Muscle of back (tissue), 3 donors: ENCODE measurements at regions not wholly inside any gene's neighbourhood (a gene's known extent, or its start where the extent isn't known, plus 50 kb on each side); places are given as distances from the start of the nearest gene placed in this dataset.
"Not testable (repeated sequence)": the region's sequence is repeated elsewhere in the genome, so short reads cannot be mapped to it uniquely, and the experiment has no call there.

Experiments used
- DNase-seq, 3 donors: peaks; one replicate each; pipeline versions ENCODE4 v3.0.0 to v3.0.0-alpha.2; 2013

DNA sequence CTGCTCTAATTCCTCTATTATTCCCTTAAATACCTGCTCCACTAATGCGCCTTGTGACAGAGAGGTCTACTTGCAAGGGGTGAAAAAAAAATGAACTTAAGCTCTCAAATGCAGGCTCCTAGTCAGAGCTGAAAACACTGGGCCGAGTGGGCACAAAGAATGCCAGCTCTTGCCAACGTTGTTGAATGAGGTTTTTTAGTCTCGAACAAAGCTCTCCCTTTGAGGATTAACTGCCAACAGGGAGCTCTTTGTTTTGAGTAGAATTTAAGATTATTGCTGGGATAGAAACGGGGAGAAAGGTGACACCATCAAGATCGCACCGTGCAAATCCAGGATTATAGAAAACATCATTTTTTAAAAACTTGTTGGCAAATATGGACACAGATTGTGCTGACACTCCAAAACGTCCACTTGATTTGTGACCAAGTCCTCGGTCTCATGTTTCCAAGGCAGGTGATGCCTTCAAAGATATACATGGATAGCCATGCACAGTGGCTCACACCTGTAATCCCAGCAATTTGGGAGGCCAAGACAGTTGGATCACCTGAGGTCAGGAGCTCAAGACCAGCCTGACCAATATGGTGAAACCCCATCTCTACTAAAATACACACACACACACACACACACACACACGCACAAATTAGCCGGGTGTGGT is 163.2 kb downstream of the BMP7 start:
- no peak for DNase-seq

DNA sequence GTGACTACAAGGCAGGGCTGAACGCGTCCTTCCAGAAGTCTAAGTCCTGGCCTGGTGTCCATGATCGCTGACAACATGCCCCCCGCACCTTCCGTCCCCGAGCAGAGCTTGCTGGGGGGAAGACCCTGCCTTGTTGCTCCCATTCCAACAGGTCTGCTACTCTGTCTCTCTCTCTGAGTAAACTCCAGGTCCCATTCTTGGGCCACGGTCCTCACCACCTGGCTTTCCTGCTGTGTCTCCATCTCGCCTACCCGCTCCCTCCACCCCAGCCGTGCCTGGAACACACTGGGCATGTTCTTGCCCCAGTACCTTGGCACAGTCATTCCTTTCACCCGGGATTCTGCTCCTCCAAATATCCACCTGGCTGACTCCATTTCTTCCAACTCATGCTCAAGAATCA is 162.3 kb downstream of the BMP7 start:
- no peak for DNase-seq

DNA sequence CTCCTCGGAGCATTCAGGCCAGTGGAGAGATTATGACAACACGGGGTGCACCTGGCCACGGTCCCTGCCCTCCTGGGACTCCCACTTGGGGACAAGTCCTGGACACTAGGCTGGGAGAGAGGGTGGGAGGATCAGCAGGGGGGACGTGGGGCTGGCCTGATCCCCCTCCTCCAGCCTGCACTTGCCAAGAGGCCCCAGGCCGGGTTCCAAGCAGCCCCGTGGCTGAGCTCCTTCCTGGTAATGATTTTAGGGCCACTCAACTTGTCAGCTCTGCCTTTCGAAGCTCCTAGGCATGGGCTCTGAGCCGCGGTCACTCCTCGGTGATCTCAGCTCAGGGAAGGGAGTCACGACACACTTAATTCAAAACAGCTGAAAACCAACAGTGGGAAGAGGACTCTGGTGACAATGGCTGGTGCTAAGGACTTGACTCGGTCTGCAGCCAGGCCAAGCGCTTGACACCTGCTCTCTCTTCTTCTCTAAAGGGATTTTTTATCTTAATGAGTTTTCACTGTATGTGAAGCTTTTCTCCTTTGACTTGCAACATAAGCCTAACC is 161.7 kb downstream of the BMP7 start:
- no peak for DNase-seq

DNA sequence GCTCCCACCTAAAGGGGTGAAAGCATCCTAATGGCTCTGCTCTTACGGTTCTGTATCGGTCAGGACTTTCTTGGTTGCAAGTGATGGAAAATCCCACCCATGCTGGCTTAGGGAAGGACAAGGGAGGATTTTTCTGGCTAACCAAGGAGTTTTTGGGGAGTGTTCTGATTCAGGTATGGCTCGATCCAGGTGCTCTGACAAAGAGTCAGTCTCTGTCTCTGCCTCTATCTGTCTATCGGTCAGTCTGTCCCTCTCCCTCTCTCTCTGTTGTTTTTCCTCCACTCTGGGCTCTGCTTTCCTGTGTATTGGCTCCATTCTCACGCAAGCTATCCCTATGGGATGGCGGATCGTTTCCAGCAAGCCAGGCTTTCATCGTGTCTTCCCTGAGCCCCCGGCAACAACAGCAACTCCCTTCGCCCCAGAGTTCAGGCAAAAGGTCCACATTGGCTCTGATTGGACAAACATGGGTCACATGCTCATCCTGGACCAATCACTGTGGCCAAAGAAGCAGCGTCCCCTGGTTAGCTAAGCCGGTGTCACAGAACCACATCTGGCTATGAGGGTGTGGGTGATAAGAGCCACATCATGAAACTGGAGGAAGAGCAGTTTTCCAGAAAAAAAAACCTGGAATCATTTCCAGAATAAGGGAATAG is 160.3 kb downstream of the BMP7 start:
- DNase-seq: no peak

DNA sequence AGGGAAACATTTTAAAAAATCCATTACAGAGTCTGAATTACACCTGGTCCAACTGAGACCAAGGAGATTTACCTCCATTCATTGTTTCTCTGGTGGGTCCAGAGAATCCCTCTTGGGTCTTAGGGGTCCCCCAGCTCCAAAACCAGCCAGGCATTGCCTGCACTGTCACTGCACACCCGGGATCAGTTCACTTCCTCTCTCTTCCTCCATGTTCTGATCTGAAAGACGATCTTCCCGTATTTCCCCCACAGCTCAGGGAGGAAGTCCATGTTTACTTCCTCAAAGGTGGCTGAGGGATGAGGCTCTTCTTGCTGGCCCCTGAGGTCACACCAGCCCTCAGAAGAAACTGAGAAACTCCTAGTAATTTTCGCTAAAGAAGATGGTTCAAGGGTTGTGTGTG is 159.7 kb downstream of the BMP7 start:
- no peak for DNase-seq

DNA sequence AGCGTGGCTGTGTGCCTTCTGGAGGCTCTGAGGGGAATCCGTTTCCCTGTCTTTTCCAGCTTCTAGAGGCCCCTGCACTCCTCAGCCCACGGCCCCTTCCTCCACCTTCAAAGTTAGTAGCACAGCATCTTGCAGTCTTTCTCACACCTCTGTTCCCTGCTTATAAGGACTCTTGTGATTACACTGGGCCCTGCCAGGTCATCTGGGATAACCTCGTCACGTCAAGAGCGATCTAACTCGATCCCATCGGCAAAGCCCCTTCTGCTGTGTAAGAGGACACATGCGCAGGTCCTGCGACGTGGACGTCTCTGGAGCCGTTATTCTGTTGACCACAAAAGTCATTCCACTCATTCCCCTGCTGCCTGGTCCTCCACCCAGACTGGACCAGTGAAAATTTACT is 159.2 kb downstream of the BMP7 start:
- no peak for DNase-seq

DNA sequence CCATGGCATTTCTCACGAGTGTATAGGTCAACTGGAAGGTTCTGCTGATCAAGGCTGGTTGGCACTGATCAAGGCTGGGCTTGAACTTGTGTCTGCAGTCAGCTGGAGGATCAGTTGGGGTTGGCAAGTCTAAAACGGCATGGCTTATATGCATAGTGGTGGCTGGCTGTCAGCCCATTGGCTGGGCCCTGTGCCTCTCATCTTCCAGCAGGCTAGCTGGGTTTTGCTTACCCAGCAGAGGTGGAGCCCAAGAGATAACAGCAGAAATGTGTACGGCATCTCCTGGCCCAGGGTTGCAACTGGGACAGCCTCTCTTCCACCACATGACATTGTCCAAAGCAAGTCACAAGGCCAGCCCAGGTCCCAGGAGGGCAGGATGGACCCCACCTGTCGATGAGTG is 158.2 kb downstream of the BMP7 start:
- no peak for DNase-seq

DNA sequence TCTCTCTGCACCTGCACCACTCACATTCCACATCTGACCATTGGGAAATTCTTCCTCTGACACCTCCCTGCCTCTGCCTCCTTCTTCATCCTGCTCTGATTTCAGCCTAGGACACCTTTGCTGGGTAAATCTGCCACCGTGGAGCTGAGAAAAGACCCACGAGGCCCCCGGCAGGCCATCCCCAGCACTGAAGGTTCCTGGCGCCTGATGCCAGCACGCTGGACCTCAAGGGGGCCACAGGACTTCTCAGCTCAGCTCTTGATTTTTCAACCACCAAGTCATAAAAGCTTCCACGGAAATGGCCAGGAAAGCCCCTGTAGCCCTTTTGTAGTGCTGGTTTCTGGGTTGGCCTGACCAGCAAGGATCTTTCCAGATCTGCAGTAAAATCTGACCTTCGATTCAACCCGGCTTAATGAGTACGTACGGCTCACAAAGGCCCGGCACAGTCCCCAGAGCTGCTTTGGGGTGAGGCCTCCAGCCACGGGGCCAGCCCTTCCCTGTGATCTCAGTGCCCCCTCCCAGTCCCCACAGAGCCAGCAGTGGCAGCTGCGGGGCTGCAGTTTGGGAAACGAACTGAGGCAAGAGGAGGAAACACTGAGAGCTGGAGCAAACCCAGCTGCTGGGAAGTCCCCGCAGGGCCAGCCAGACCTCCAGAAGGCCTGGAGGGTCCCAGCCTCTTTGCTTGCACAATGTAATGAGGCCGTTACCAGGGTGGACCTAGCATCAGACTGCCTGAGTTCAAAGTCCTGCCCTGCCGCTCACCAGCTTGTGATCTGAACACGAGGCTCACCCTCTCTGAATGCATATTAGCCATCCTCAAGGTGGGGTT is 157.5 kb downstream of the BMP7 start:
- DNase-seq: peak; percentile 27 to 78 (median 51)

DNA sequence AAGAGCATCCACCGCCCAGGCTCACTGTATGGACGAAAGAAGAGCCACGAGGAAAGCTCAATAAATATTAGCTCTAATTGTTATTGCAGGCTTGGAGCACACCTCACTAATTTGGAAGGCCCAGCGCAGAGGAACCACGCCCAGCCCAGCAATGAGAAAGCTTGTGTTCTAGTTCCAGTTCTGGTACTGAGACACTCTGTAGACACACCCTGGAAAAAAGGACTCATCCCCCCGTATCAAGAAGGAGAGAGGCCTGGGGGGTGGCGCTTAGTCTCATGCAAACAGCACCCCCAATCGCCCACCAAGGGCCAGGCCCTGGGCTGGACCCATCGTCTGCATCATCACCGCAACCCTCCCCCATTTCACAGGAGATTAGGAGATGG is 156.9 kb downstream of the BMP7 start:
- DNase-seq: peak in 1 of 3 donors; percentile 13

DNA sequence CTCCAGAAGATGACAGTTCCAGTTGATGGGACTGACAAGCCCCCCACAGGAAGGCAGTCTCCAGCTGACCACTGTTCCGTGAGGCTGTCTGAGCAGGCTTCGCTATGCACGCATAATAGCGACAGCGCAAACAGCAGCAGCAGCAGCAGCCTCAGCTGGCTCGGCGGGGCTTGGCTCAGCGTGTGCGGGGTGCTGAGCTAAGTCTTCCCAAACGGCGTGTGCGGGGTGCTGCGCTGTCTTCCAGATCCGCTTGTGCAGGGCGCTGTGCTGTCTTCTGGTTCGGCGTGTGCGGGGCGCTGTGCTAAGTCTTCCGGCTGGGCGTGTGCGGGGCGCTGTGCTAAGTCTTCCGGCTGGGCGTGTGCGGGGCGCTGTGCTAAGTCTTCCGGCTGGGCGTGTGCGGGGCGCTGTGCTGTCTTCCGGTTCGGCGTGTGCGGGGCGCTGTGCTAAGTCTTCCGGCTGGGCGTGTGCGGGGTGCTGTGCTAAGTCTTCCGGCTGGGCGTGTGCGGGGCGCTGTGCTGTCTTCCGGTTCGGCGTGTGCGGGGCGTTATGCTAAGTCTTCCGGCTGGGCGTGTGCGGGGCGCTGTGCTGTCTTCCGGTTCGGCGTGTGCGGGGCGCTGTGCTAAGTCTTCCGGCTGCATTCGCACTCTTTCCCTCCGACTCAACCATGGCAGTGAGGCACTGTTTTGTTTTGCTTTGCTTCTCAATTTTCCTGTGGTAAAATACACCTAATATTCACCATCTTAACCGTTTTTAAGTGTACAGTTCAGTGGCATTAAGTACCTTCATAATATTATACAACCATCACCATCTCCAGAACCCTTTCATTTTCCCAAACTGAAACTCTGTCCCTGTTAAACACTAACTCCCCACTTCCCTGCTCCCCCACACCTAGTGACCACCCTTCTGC is 156.1 kb downstream of the BMP7 start:
- DNase-seq: not testable (repeated sequence)

DNA sequence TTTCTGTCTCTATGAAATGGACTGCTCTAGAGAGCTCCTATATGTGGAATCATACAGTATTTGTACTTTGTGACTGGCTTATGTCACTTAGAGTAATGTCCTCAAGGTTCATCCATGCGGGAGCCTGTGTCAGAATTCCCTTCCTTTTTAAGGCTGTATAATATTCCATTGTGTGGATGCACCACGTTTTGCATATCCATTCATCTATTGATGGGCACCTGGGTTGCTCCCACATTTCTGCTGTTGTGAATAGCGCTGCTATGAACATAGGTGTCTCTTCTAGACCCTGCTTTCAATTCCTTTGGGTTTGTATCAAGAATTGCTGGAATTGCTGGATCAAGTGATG is 155.4 kb downstream of the BMP7 start:
- DNase-seq: no peak

DNA sequence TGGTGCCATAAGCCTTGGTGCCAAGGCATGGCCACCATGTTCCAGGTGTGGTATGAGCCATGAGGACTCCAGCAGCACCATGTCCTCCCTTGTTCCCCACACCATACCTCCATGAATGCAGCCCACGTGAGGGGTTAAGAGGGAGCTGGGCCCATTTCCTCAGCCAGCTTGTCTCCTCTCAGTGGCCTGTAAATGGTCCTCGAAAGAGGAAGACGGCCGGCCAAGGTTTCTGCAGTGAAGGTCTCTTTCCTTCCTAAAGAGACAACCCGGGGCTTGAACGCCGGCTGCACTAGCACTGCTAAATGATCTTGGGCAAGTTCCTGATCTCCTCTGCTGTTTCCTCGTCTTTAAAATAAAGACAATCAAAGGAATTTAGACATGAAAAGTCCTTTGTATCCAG is 154.0 kb downstream of the BMP7 start:
- DNase-seq: no peak

DNA sequence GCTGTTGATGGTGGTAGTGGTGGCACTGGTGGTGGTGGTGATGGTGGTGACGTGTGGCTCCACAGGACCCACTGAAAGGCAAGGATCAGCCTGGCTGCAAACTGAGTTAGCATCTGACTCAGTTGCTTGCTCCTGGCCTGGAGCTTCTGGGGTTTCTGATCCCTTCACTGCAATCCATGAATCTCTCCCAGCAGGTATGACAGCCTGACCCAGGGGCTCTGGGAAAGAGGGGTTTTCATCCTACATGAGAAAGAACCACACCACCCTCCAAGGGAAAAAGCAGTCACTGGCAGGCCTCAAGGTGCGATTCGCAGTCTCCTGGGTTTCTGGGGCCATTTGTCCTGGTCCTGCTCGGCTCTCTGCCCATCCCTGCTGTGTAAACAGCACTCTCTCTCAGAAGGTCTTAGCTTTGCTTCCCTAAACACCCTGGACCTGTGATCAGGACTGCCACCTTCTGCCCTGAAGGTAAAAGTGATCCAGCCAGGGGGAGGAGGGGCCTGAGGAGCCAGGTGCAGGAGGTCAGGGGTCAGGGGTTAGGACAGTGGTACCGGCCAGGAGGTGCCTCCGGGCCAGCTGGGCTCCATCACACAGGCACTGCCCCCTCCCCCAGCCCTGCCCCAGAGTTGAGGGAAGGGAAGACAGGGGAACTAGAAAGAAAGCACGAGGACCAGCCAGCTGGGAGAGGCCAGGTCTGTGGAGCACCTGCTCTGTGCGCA is 152.0 kb downstream of the BMP7 start:
- DNase-seq: no peak

DNA sequence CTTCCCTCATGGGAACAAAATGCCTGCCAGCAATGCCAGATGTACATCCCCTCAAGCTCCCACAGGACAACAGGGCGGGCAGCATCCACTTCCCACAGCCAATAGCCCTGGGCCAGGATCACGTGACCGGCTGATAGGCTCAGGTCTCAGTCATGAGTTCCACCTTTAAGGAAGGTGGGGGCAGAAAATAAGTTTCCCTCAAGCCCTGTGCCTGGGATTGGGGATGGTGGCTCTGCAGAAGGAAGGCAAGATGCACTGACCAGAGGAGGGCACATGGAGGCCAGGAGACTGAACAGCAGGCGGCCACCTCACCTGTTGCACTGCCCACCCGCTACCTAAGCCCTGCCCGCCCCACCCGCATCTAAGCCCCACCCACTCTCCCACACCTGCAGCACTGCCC is 149.1 kb downstream of the BMP7 start:
- DNase-seq: no peak

DNA sequence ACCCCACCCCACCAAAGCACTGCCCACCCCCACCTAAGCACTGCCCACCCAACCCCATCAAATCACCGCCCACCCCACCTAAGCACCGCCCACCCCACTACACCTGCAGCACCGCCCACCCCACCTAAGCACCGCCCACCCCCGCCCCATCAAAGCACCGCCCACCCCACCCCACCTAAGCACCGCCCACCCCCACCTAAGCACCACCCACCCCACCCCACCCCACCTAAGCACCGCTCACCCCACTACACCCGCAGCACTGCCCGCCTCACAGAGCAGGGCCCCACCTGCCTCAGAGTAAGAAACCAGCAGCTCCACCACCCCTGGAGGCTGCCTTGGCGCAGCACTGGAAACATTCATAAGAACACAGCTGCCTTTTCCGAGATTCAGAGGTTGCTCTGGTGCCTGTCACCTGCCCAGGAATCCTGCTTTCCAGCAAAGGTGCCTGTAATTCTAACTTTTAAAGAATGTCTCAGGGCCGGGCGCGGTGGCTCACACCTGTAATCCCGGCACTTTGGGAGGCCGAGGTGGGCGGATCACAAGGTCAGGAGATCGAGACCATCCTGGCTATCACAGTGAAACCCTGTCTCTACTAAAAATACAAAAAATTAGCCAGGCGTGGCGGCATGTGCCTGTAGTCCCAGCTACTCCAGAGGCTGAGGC is 148.2 kb downstream of the BMP7 start:
- no peak for DNase-seq
